Right cardiac atrium (tissue), 5 donors: ENCODE measurements at regions not wholly inside any gene's neighbourhood (a gene's known extent, or its start where the extent isn't known, plus 50 kb on each side); places are given as distances from the start of the nearest gene placed in this dataset.
"Not testable (repeated sequence)": the region's sequence is repeated elsewhere in the genome, so short reads cannot be mapped to it uniquely, and the experiment has no call there.

Experiments used
- ATAC-seq, 2 donors: fragments of 200-7000 bp; cut with Tn5 transposase; one replicate each; pipeline versions ENCODE4 v1.8.0 to v1.9.1; 2020; ENCODE audit warnings: moderate library complexity in 2 of 2, mild to moderate bottlenecking in 1 of 2
- DNase-seq, 3 donors: peaks; one replicate each; pipeline ENCODE4 v3.0.0-alpha.2; 2020
- H3K27ac ChIP-seq: one replicate; pipeline ENCODE4 v1.5.1; 2013; ENCODE audit warnings: mild to moderate bottlenecking, low read length, control low read depth, moderate library complexity
- H3K27me3 ChIP-seq: one replicate; pipeline ENCODE4 v1.6.1; 2013; ENCODE audit not compliant: control insufficient read depth, insufficient read depth
- H3K4me1 ChIP-seq: one replicate; pipeline ENCODE4 v1.6.1; 2013; ENCODE audit warnings: low read length; ENCODE audit not compliant: control insufficient read depth, insufficient read depth
- H3K4me3 ChIP-seq: one replicate; pipeline ENCODE4 v1.5.1; 2013; ENCODE audit warnings: low read length, control low read depth
- H3K9me3 ChIP-seq: one replicate; pipeline ENCODE4 v1.6.1; 2013; ENCODE audit warnings: low read length; ENCODE audit not compliant: control insufficient read depth
- WGBS: extraction: QIAGEN DNeasy Blood & Tissue Kit; methylation state at CpG from one replicate; pipeline ENCODE4 v1.1.7; 2013; 5-methylcytosine and 5-hydroxymethylcytosine counted together
- intact Hi-C, 4 donors: fragments of 100-400 bp; cut with DNase I; formaldehyde crosslinking; loops; one replicate each; pipeline versions ENCODE4 v1.11.0 to v1.14.0; 2022 to 2023
- donor health status: healthy with polysubstance abuse.
- donor health status: DM: no; HTN: yes; CAD: no.
- donor health status: DM: no; HTN: no; CAD: no.
- donor health status: DM: no; HTN: yes; CAD: no; lungs with severe emphysema.
- donor health status: DM: yes; HTN: yes; CAD: no.

- H3K27ac ChIP-seq, H3K4me3 ChIP-seq, H3K4me1 ChIP-seq, H3K9me3 ChIP-seq, intact Hi-C loops, ATAC-seq, DNase-seq, H3K27me3 ChIP-seq: not testable (repeated sequence)
- WGBS: 37% methylated on average over 3 of the region's 3 CpGs
Measured at GRCh38 chr14:22238320-22238719, 350.7 kb downstream of the DAD1 start.

DNA sequence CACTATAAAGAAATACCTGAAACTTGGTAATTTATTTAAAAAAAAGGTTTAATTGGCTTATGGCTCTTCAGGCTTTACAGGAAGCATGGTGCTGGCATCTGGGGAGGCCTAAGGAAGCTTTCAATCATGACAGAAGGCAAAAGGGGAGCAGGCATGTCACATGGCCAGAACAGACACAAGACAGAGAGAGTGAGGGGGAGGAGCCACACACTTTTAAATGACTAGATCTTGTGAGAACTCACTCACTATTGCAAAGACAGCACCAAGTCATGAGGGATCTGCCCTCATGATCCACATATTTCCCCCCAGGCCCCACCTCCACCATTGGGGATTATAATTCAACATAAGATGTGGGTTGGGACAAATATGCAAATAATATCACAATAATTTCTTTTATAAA, 355.6 kb downstream of the DAD1 start:
- Histone ChIP-seq H3K4me3 (no peak overlapping the region), H3K4me1 (no peaks in the 10 kb centered on the region), H3K9me3 (no peaks in the 10 kb centered on the region), H3K27me3 (no peaks in the 10 kb centered on the region), H3K27ac (no peak overlapping the region)
- no peak for DNase-seq
- ATAC-seq: no peak
- intact Hi-C loops: no loop called here

GRCh38 chr14:22232933-22233332, 356.1 kb downstream of the DAD1 start:
- Histone ChIP-seq H3K27ac (no peak overlapping the region), H3K4me3 (no peak overlapping the region), H3K27me3 (no peaks in the 10 kb centered on the region), H3K4me1 (no peaks in the 10 kb centered on the region), H3K9me3 (no peaks in the 10 kb centered on the region)
- ATAC-seq: no peak
- intact Hi-C loops: no loop called here
- WGBS: 58% methylated on average over 2 of the region's 2 CpGs
- no peak for DNase-seq

- no peaks in the 10 kb centered on the region for H3K27me3 ChIP-seq
- no peak for ATAC-seq
- H3K9me3 ChIP-seq: no peaks in the 10 kb centered on the region
- no peak for DNase-seq
- no peaks in the 10 kb centered on the region for H3K4me1 ChIP-seq
- H3K27ac ChIP-seq: no peak overlapping the region
- no peak overlapping the region for H3K4me3 ChIP-seq
- intact Hi-C loops: no loop called here
Measured at GRCh38 chr14:22232486-22232885, 356.5 kb downstream of the DAD1 start.

DNA sequence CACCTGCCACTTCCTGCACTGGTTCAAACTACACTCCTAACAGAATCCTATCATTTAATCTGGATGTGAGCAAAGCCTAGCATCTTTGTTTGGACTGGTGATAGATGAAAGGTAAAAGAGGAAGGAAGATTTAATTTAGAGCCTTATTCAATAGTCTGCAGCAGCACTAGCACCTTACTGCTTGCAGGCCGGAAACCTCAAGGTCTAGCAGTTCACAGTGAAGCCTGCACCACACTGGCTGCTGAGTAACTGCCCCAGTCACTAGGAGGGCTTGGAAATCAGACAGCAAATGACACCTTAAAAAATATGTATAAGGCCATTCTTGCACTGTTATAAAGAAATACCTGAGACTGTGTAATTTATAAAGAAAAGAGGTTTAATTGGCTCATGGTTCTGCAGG, 358.0 kb downstream of the DAD1 start:
- intact Hi-C loops: no loop called here
- ATAC-seq (no peak), DNase-seq (no peak)
- Histone ChIP-seq H3K27ac (no peak overlapping the region), H3K9me3 (no peaks in the 10 kb centered on the region), H3K27me3 (no peaks in the 10 kb centered on the region), H3K4me1 (no peaks in the 10 kb centered on the region), H3K4me3 (no peak overlapping the region)
- 78% methylated on average over 1 of the region's 1 CpG for WGBS

- Histone ChIP-seq H3K27me3 (no peaks in the 10 kb centered on the region), H3K9me3 (no peaks in the 10 kb centered on the region), H3K4me3 (no peak overlapping the region), H3K4me1 (no peaks in the 10 kb centered on the region), H3K27ac (no peak overlapping the region)
- DNase-seq (no peak), ATAC-seq (no peak)
- WGBS: 84% methylated on average over 2 of the region's 2 CpGs
- intact Hi-C loops: no loop called here
Measured at GRCh38 chr14:22230517-22230916, 358.5 kb downstream of the DAD1 start.

DNA sequence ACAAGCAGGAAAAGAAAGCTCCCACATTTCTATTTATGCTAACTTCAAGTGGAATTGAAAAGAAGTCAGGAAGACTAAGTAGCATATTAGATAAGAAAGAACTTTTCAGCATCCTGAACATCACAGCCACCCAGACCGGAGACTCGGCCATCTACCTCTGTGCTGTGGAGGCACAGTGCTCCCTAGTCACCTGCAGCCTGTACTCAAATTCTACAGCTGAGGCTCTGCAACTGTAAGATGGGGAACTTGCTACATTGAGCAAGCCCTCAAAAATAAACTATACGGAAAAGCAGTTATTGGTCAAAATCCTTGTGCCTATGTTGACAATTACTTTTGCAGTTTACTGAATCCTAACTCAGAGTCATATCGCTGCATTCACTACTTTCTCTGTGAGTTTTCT, 361.9 kb downstream of the DAD1 start:
- Histone ChIP-seq H3K27ac (no peak overlapping the region), H3K4me3 (no peak overlapping the region), H3K9me3 (no peaks in the 10 kb centered on the region), H3K27me3 (no peaks in the 10 kb centered on the region), H3K4me1 (no peaks in the 10 kb centered on the region)
- no peak for DNase-seq
- intact Hi-C loops: no loop called here
- ATAC-seq: no peak
- WGBS: 86% methylated on average over 4 of the region's 4 CpGs

GRCh38 chr14:22226381-22226780, 362.6 kb downstream of the DAD1 start:
- DNase-seq: no peak
- Histone ChIP-seq H3K4me3 (no peak overlapping the region), H3K27me3 (no peaks in the 10 kb centered on the region), H3K4me1 (no peaks in the 10 kb centered on the region), H3K27ac (no peak overlapping the region), H3K9me3 (no peaks in the 10 kb centered on the region)
- intact Hi-C loops: no loop called here
- WGBS: 70% methylated on average over 8 of the region's 8 CpGs
- ATAC-seq: no peak

- Histone ChIP-seq H3K4me3 (no peak overlapping the region), H3K27ac (no peak overlapping the region), H3K9me3 (no peaks in the 10 kb centered on the region), H3K27me3 (no peaks in the 10 kb centered on the region), H3K4me1 (no peaks in the 10 kb centered on the region)
- ATAC-seq: no peak
- 53% methylated on average over 4 of the region's 4 CpGs for WGBS
- no peak for DNase-seq
- intact Hi-C loops: no loop called here
Measured at GRCh38 chr14:22225516-22226140, 363.4 kb downstream of the DAD1 start.

DNA sequence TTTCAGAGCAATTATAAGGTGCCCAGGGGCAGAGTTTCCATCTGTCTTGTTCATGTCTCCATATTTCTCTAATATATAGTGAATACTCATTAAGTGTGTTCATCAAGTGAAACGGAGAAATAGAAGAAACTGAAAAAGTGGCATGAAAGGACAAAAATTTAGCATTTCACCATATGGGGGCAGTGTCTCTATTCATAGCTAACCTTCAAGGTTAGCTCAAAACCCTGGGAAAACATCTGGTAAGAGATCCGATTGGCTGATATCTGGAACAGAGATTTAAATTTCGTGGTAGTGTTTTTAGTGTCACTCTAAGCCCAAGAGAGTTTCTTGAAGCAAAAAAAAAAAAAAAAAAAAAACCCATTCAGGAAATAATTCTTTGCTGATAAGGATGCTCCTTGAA, 367.5 kb downstream of the DAD1 start:
- no peak overlapping the region for H3K27ac ChIP-seq
- ATAC-seq (no peak), DNase-seq (no peak)
- H3K9me3 ChIP-seq: no peaks in the 10 kb centered on the region
- H3K4me1 ChIP-seq: no peaks in the 10 kb centered on the region
- no peak overlapping the region for H3K4me3 ChIP-seq
- 30% methylated on average over 3 of the region's 3 CpGs for WGBS
- intact Hi-C loops: no loop called here
- H3K27me3 ChIP-seq: no peaks in the 10 kb centered on the region

- intact Hi-C loops: no loop called here
- H3K4me1 ChIP-seq: no peaks in the 10 kb centered on the region
- no peak overlapping the region for H3K4me3 ChIP-seq
- H3K27me3 ChIP-seq: no peaks in the 10 kb centered on the region
- DNase-seq: no peak
- 19% methylated on average over 1 of the region's 1 CpG for WGBS
- no peak overlapping the region for H3K27ac ChIP-seq
- ATAC-seq: no peak
- no peaks in the 10 kb centered on the region for H3K9me3 ChIP-seq
Measured at GRCh38 chr14:22220427-22220826, 368.6 kb downstream of the DAD1 start.

DNA sequence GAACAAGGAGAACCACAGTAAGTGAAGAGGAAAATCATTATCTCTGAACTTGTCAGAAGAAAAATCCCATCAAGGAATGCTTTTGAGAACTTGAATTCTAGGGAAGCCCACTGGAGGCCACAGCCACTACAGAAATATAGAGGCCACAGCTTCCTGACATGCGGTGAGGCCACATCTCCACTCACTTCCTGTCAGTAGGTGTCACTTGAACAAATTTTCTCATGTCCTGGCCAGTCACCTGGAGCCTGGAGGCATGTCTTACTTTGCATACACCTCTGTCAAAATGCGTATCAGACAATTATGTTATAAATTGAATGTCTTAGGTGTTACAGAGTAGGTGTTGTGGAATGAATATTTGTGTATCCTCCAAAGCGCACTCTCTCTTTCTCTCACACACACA, 370.3 kb downstream of the DAD1 start:
- ATAC-seq: no peak
- H3K27ac ChIP-seq: no peak overlapping the region
- no peak overlapping the region for H3K4me3 ChIP-seq
- DNase-seq: no peak
- no peaks in the 10 kb centered on the region for H3K27me3 ChIP-seq
- WGBS: 85% methylated on average over 3 of the region's 3 CpGs
- no peaks in the 10 kb centered on the region for H3K4me1 ChIP-seq
- H3K9me3 ChIP-seq: no peaks in the 10 kb centered on the region
- intact Hi-C loops: no loop called here
